ENCODE measurements at regions not wholly inside any gene's neighbourhood (a gene's known extent, or its start where the extent isn't known, plus 50 kb on each side); places are given as distances from the start of the nearest gene placed in this dataset.

DNA sequence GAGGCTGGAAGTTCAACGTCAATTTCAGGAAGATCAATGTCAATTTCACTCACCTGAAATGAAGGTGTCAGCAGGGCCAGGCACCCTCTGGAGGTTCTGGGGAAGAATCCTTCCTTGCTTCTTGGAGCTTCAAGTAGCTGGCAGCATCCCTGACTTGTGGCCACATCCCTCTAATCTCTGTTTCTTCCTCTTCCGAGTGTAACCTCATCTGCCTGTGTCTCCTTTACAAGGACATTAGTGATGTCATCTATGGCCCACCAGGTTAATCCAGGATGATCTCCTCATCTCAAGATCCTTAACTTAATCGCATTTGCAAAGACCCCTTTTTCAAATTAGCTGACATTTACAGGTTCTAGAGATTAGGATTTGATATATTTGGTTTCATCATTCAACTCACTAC lies 240.8 kb upstream of the MTNR1B start:
- TF ChIP-seq, protein P1, sequence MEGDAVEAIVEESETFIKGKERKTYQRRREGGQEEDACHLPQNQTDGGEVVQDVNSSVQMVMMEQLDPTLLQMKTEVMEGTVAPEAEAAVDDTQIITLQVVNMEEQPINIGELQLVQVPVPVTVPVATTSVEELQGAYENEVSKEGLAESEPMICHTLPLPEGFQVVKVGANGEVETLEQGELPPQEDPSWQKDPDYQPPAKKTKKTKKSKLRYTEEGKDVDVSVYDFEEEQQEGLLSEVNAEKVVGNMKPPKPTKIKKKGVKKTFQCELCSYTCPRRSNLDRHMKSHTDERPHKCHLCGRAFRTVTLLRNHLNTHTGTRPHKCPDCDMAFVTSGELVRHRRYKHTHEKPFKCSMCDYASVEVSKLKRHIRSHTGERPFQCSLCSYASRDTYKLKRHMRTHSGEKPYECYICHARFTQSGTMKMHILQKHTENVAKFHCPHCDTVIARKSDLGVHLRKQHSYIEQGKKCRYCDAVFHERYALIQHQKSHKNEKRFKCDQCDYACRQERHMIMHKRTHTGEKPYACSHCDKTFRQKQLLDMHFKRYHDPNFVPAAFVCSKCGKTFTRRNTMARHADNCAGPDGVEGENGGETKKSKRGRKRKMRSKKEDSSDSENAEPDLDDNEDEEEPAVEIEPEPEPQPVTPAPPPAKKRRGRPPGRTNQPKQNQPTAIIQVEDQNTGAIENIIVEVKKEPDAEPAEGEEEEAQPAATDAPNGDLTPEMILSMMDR (conservative IDR thresholded peaks at IDR 0.05; ENCODE audit: low read depth, low read length), result no peak
- no peak for DNase-seq (ENCODE audit: low read depth)

DNA sequence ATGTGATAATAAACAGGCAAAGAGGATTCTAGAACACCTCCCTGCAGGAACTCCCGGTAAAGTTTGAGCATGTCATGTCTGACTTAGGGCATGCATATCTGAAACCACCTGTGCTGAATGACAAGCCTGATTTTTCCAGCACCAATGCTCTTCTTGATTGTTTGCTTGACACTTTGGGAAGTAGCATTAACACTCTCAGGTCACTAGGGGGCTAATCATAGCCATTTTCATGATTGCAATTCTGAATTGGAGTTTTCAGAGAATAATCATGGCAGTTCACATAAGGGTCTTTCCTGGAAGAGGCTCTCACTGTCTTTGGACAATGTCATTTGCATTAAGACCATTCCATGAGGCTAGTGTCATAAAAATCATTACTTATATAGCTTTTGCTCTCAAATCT lies 234.4 kb upstream of the MTNR1B start:
- TF ChIP-seq, protein P1 (conservative IDR thresholded peaks at IDR 0.05; ENCODE audit: low read depth, low read length), result peak; percentile 36
- no peak overlapping the region for H3K4me3 ChIP-seq (ENCODE audit: low read depth, low read length)
- DNase-seq (ENCODE audit: low read depth), result peak; percentile 5

More for the DNA sequence above, 240.8 kb upstream of the MTNR1B start:
- no peak overlapping the region for H3K4me3 ChIP-seq (ENCODE audit: low read depth, low read length)

DNA sequence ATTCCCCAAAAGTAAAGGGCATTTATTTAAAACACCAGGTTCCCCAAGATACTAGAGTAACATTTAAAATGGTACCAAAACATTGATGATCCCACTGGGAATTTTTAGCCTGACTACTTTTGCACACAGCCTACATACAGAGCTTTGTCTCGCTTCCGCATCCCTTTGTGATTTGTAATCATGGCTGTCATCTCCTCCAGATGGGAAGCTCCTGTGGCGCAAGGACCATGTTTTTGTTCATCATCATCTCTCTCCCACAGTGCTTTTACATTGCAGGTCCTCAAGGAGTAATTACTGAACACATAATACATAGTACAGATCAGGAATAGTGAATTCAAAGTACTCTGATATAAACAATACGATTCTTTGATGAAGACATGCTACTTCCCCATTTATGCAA lies 231.2 kb upstream of the MTNR1B start:
- no peak for DNase-seq (ENCODE audit: low read depth)
- TF ChIP-seq, protein P1 (conservative IDR thresholded peaks at IDR 0.05; ENCODE audit: low read depth, low read length), result no peak
- H3K4me3 ChIP-seq (ENCODE audit: low read depth, low read length), result no peak overlapping the region

DNA sequence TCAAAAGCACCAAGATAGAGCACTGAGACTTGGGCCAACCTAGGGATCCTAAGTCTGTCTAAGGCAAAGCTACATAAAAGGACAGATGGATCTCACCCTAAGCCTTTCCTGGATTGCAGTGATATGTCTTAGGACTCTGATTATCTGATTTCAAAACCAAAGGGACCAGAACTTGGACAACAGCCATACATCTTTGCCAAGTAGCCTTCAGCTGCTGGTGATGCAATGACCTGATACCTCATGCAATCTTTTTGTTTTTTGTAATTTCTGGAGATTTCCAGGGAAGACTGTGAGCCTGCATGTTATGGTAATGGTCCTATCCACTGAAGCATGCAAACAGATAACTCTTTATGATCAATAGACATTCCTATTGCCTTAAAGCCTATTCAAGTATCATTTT lies 230.4 kb upstream of the MTNR1B start:
- DNase-seq (ENCODE audit: low read depth), result peak; percentile 53

DNA sequence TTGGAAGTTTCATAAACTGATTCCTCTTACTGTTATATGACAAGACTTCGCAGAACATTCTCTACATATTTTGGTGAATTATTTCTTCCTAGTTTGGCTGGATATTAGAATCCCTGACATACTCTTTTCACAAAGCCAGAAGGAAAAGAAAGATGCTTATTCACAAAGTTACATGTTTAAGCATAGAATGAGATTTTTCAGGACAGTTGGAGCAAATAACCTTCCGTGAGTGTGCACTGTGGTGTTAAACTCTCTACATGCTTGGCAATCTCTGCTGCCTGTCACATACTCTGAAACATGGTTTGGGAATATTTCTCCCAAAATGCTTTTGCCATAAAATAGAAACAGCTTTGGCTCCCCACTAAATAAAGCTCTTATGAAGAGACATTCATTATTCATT lies 230.0 kb upstream of the MTNR1B start:
- DNase-seq (ENCODE audit: low read depth), result no peak
- H3K4me3 ChIP-seq (ENCODE audit: low read depth, low read length), result no peak overlapping the region
- TF ChIP-seq, protein P1 (conservative IDR thresholded peaks at IDR 0.05; ENCODE audit: low read depth, low read length), result no peak

More for the DNA sequence above, 230.4 kb upstream of the MTNR1B start:
- TF ChIP-seq, protein P1 (conservative IDR thresholded peaks at IDR 0.05; ENCODE audit: low read depth, low read length), result no peak
- no peak overlapping the region for H3K4me3 ChIP-seq (ENCODE audit: low read depth, low read length)

DNA sequence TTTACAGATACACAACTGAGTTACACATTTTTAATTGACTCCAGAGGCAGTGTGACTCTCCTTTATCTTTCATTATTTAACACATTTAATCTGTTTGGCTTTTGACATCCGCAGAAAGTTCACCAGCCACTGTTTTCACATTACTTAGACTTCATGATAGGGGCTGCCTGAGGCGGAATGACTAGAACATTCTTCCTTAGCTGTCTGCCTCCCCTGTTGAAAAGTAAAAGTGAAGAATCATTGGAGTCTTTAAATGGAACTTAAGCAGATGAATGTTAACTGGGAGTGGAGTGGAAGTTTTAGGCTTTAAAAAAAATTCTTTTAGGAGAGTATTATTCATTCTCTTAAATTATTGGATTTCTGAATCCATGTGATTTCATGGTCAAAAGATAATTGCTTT lies 229.2 kb upstream of the MTNR1B start:
- TF ChIP-seq, protein P1 (conservative IDR thresholded peaks at IDR 0.05; ENCODE audit: low read depth, low read length), result no peak
- H3K4me3 ChIP-seq (ENCODE audit: low read depth, low read length), result no peak overlapping the region
- no peak for DNase-seq (ENCODE audit: low read depth)

DNA sequence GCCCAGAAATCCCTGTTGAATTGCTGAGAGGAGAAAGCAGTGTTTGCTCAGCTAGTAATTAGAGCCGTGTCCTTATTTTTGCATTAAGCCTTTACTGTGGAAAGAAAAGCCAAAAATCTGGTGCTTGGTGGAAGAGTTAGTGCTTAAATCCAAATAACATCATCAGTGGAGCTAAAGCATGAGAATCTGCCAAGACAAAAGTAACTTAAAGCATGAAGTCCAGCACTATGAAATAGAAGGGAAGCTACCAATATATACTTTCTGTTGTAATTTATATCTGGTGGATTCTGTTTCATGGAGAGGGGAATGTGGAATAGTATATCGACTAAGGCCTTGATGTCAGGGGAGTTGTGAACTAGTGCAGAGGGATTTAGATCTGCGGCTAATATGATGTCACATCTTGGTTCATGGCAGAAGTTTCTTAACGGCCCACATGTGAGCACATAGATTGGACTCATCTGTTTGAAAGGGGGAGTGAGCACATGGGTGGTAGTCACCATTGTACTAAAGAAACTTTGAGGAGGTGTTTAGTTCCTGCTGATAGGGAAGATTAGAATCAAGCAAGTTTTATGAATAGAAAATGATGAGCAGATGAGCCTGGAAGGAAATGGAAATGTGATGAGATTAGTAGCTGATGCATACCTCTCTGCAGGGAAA lies 224.4 kb upstream of the MTNR1B start:
- no peak for DNase-seq (ENCODE audit: low read depth)
- no peak overlapping the region for H3K4me3 ChIP-seq (ENCODE audit: low read depth, low read length)
- TF ChIP-seq, protein P1 (conservative IDR thresholded peaks at IDR 0.05; ENCODE audit: low read depth, low read length), result no peak

All from choroid plexus epithelial cell (primary cell).